ENCODE measurements at regions not wholly inside any gene's neighbourhood (a gene's known extent, or its start where the extent isn't known, plus 50 kb on each side); places are given as distances from the start of the nearest gene placed in this dataset.

GRCh38 chr7:17104419-17104818 is 194.0 kb upstream of the AHR start (continued):
- TF ChIP-seq CHD7 (IDR thresholded peaks at IDR 0.05; ENCODE audit: insufficient replicate concordance, low read length) (no peak), RBBP5 (IDR thresholded peaks at IDR 0.05; ENCODE audit: borderline replicate concordance, low read depth, low read length) (no peak), EZH2 (IDR thresholded peaks at IDR 0.05; ENCODE audit: low read depth, low read length, severe bottlenecking) (no peak), KDM5A (IDR thresholded peaks at IDR 0.05; ENCODE audit: low read length) (no peak), RFX5 (IDR thresholded peaks at IDR 0.05; ENCODE audit: borderline replicate concordance, low read depth, low read length) (no peak), CBX8 (IDR thresholded peaks at IDR 0.05; ENCODE audit: borderline replicate concordance, low read depth, low read length) (no peak), RNF2 (IDR thresholded peaks at IDR 0.05; ENCODE audit: borderline replicate concordance, low read depth, low read length, missing control alignments, poor library complexity, severe bottlenecking) (no peak), EP300 (IDR thresholded peaks at IDR 0.05; ENCODE audit: borderline replicate concordance in 1 of 2, low read depth in 2 of 2, low read length in 2 of 2) (no peak), BRCA1 (IDR thresholded peaks at IDR 0.05; ENCODE audit: low read depth, low read length) (no peak)
